Mesothelial cell of epicardium (in vitro differentiated cells): ENCODE measurements at regions not wholly inside any gene's neighbourhood (a gene's known extent, or its start where the extent isn't known, plus 50 kb on each side); places are given as distances from the start of the nearest gene placed in this dataset.

ENCODE experiments used
- DNase-seq, 2 experiments: peaks; one replicate each; pipeline ENCODE4 v3.0.0; 2021; ENCODE audit warnings: low spot score in 2 of 2; ENCODE audit not compliant: unreplicated experiment in 2 of 2
- H3K27ac Mint-ChIP-seq: 2 replicates; pipeline ENCODE4 v1.8.0; 2021; ENCODE audit warnings: mixed read lengths
- H3K27me3 Mint-ChIP-seq: 2 replicates; pipeline ENCODE4 v1.8.0; 2021; ENCODE audit warnings: low read depth, mixed read lengths
- H3K36me3 Mint-ChIP-seq: 2 replicates; pipeline ENCODE4 v1.8.0; 2021; ENCODE audit warnings: mixed read lengths
- H3K4me1 Mint-ChIP-seq: 2 replicates; pipeline ENCODE4 v1.8.0; 2021; ENCODE audit warnings: mixed read lengths
- H3K4me3 Mint-ChIP-seq: 2 replicates; pipeline ENCODE4 v1.8.0; 2021; ENCODE audit warnings: mild to moderate bottlenecking, moderate library complexity, mixed read lengths
- H3K9me3 Mint-ChIP-seq: 2 replicates; pipeline ENCODE4 v1.8.0; 2021; ENCODE audit warnings: mixed read lengths
- TF ChIP-seq, protein P1 (sequence below): fragments of 200-600 bp; sonication (generic); IDR thresholded peaks from one replicate; pipeline ENCODE4 v1.5.0; 2021; ENCODE audit warnings: antibody characterized with exemption; ENCODE audit not compliant: unreplicated experiment

DNA sequence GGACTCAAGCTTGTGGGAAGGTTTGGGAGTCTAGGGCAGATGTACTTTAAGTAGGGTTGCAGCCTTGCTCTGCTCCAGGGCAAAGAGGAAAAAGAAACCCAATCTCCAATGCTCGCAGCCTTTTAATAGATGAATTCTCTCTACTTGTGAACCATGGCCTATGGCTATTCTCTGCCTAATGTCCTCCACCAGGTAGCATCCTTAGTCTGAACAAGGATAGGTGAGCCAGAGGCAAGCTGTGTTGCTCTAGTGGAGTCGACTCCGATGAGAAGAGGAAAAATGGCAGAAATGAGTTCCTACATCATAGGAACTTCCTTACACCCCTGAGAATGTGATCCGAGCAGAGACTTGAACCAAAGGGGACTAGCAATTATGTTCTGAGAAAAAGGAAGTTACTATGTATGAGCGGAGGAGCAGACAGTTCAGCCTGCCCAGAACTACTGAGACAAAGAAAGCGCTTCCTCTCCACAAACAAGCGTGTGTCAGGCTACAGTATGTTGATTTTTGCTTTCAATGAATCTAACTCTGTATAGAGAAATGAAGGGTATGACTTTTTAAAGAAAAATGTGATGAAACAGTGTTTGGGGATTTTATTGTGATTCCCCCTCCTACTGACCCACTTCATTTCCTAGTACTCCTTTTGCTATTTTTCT lies 153.6 kb upstream of the ARID2 start:
- H3K27ac Mint-ChIP-seq: no peak overlapping the region
- H3K9me3 Mint-ChIP-seq: no peaks in the 10 kb centered on the region
- no peak overlapping the region for H3K4me3 Mint-ChIP-seq
- H3K36me3 Mint-ChIP-seq: no peaks in the 10 kb centered on the region
- no peak for DNase-seq
- TF ChIP-seq, protein P1, sequence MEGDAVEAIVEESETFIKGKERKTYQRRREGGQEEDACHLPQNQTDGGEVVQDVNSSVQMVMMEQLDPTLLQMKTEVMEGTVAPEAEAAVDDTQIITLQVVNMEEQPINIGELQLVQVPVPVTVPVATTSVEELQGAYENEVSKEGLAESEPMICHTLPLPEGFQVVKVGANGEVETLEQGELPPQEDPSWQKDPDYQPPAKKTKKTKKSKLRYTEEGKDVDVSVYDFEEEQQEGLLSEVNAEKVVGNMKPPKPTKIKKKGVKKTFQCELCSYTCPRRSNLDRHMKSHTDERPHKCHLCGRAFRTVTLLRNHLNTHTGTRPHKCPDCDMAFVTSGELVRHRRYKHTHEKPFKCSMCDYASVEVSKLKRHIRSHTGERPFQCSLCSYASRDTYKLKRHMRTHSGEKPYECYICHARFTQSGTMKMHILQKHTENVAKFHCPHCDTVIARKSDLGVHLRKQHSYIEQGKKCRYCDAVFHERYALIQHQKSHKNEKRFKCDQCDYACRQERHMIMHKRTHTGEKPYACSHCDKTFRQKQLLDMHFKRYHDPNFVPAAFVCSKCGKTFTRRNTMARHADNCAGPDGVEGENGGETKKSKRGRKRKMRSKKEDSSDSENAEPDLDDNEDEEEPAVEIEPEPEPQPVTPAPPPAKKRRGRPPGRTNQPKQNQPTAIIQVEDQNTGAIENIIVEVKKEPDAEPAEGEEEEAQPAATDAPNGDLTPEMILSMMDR: no peak
- no peaks in the 10 kb centered on the region for H3K4me1 Mint-ChIP-seq
- H3K27me3 Mint-ChIP-seq: peaks cover 11% of the 10 kb centered on the region

DNA sequence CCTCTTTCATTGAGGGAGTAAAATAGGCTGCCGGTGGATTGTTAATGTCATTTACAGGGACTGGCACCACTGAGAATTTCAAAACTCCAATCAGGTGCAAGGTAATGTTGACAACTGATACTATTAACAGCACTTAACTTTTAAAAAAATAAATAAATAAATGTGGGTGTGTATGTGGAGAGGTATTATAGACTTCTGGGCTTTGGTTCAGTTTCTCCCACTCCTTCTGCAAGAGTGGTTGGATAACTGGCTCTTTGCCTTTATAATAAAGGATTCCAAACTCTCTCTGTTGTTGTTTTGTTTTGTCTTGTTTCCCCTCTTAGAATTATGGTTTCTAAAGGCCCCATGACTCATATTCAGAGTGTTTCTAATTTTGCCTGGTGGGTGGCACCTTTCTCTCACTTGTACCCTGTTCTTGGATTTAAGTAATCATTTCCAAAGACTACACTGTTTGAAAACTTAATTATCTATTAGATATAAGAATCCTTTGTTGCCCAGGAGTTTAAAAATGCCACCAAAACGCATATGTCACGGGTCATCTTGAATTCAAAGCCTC lies 151.6 kb upstream of the ARID2 start:
- Mint-ChIP-seq H3K4me1 (peaks cover 8% of the 10 kb centered on the region), H3K27me3 (peaks cover 19% of the 10 kb centered on the region), H3K36me3 (no peaks in the 10 kb centered on the region), H3K27ac (no peak overlapping the region), H3K4me3 (no peak overlapping the region), H3K9me3 (peaks cover 8% of the 10 kb centered on the region)
- DNase-seq: no peak
- TF ChIP-seq, protein P1: no peak

- peaks cover 20% of the 10 kb centered on the region for H3K27me3 Mint-ChIP-seq
- no peaks in the 10 kb centered on the region for H3K36me3 Mint-ChIP-seq
- H3K4me3 Mint-ChIP-seq: no peak overlapping the region
- H3K9me3 Mint-ChIP-seq: peaks cover 8% of the 10 kb centered on the region
- TF ChIP-seq, protein P1: no peak
- peaks cover 16% of the 10 kb centered on the region for H3K4me1 Mint-ChIP-seq
- H3K27ac Mint-ChIP-seq: no peak overlapping the region
- no peak for DNase-seq
These were observed 149.0 kb upstream of the ARID2 start for GRCh38 chr12:45580356-45580969.

DNA sequence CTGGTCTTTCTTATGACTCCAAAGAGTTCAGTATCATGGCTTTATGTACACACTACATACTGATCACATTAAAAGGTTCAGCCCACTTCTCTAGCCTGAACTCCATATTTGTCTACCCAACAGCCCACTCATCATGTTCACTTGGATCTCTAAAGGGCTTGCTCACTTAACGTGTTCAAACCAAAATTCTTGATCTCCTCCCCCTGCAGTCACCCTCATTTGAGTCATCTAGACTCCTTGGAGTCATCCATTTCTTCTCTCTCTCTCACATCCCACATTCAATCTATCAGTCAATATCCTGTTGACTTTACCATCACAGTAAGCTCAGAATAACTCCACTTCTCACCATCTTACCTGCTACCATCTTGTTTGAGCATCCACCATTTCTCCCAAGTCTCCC lies 148.4 kb upstream of the ARID2 start:
- Mint-ChIP-seq H3K27ac (no peak overlapping the region), H3K9me3 (peaks cover 8% of the 10 kb centered on the region), H3K4me1 (peaks cover 16% of the 10 kb centered on the region), H3K4me3 (no peak overlapping the region), H3K27me3 (peaks cover 20% of the 10 kb centered on the region), H3K36me3 (no peaks in the 10 kb centered on the region)
- no peak for DNase-seq
- TF ChIP-seq, protein P1: no peak

GRCh38 chr12:45582536-45582935 lies 147.0 kb upstream of the ARID2 start:
- Mint-ChIP-seq H3K36me3 (no peaks in the 10 kb centered on the region), H3K9me3 (peaks cover 8% of the 10 kb centered on the region), H3K27me3 (peaks cover 19% of the 10 kb centered on the region), H3K27ac (no peak overlapping the region), H3K4me3 (no peak overlapping the region), H3K4me1 (peaks cover 16% of the 10 kb centered on the region)
- TF ChIP-seq, protein P1: no peak
- no peak for DNase-seq
